ENCODE measurements at regions not wholly inside any gene's neighbourhood (a gene's known extent, or its start where the extent isn't known, plus 50 kb on each side); places are given as distances from the start of the nearest gene placed in this dataset.

- TF ChIP-seq, protein P1, sequence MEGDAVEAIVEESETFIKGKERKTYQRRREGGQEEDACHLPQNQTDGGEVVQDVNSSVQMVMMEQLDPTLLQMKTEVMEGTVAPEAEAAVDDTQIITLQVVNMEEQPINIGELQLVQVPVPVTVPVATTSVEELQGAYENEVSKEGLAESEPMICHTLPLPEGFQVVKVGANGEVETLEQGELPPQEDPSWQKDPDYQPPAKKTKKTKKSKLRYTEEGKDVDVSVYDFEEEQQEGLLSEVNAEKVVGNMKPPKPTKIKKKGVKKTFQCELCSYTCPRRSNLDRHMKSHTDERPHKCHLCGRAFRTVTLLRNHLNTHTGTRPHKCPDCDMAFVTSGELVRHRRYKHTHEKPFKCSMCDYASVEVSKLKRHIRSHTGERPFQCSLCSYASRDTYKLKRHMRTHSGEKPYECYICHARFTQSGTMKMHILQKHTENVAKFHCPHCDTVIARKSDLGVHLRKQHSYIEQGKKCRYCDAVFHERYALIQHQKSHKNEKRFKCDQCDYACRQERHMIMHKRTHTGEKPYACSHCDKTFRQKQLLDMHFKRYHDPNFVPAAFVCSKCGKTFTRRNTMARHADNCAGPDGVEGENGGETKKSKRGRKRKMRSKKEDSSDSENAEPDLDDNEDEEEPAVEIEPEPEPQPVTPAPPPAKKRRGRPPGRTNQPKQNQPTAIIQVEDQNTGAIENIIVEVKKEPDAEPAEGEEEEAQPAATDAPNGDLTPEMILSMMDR (IDR thresholded peaks at IDR 0.05; ENCODE audit: poor library complexity, severe bottlenecking) = no peak
- TF ChIP-seq POLR2AphosphoS5 (IDR thresholded peaks at IDR 0.05) = no peak
- no peak for TF ChIP-seq REST (IDR thresholded peaks at IDR 0.05; ENCODE audit: borderline replicate concordance)
- TF ChIP-seq EZH2 (IDR thresholded peaks at IDR 0.05; ENCODE audit: borderline replicate concordance, insufficient read depth, low read length, poor library complexity, severe bottlenecking) = no peak
- TF ChIP-seq TAF1 (IDR thresholded peaks at IDR 0.05; ENCODE audit: low read depth) = no peak
- TF ChIP-seq MXI1 (conservative IDR thresholded peaks at IDR 0.05; ENCODE audit: poor library complexity, severe bottlenecking) = no peak
- no peak for TF ChIP-seq RAD21 (conservative IDR thresholded peaks at IDR 0.05)
These were observed 109.5 kb downstream of the CGGBP1 start for GRCh38 chr3:87949189-87949878.

All from neural cell (in vitro differentiated cells).